ENCODE measurements at regions not wholly inside any gene's neighbourhood (a gene's known extent, or its start where the extent isn't known, plus 50 kb on each side); places are given as distances from the start of the nearest gene placed in this dataset.

GRCh38 chr5:175805256-175806011 lies 65.9 kb upstream of the CPLX2 start:
- no peak for DNase-seq (ENCODE audit: low read depth in 1 of 2, low spot score in 1 of 2)

- no peak for DNase-seq (ENCODE audit: low read depth in 1 of 2, low spot score in 1 of 2)
Measured at GRCh38 chr5:175808711-175809110, 62.7 kb upstream of the CPLX2 start.

GRCh38 chr5:175809531-175810121 lies 61.8 kb upstream of the CPLX2 start:
- DNase-seq (ENCODE audit: low read depth in 1 of 2, low spot score in 1 of 2): no peak

GRCh38 chr5:175810457-175810856 lies 60.9 kb upstream of the CPLX2 start:
- DNase-seq (ENCODE audit: low read depth in 1 of 2, low spot score in 1 of 2): no peak

GRCh38 chr5:175811589-175811988 lies 59.8 kb upstream of the CPLX2 start:
- no peak for DNase-seq (ENCODE audit: low read depth in 1 of 2, low spot score in 1 of 2)

GRCh38 chr5:175813943-175814630 lies 57.3 kb upstream of the CPLX2 start:
- no peak for DNase-seq (ENCODE audit: low read depth in 1 of 2, low spot score in 1 of 2)

- DNase-seq (ENCODE audit: low read depth in 1 of 2, low spot score in 1 of 2): no peak
Measured at GRCh38 chr5:175814691-175815090, 56.7 kb upstream of the CPLX2 start.

GRCh38 chr5:175815126-175815913 lies 56.1 kb upstream of the CPLX2 start:
- DNase-seq (ENCODE audit: low read depth in 1 of 2, low spot score in 1 of 2): no peak

- DNase-seq (ENCODE audit: low read depth in 1 of 2, low spot score in 1 of 2): no peak
Measured at GRCh38 chr5:175816348-175816747, 55.0 kb upstream of the CPLX2 start.

GRCh38 chr5:175819090-175819425 lies 52.3 kb upstream of the CPLX2 start:
- no peak for DNase-seq (ENCODE audit: low read depth in 1 of 2, low spot score in 1 of 2)

GRCh38 chr5:175820230-175820629 lies 51.1 kb upstream of the CPLX2 start:
- DNase-seq (ENCODE audit: low read depth in 1 of 2, low spot score in 1 of 2): no peak
